ENCODE measurements at regions not wholly inside any gene's neighbourhood (a gene's known extent, or its start where the extent isn't known, plus 50 kb on each side); places are given as distances from the start of the nearest gene placed in this dataset.

- no peaks in the 10 kb centered on the region for H3K9me3 Mint-ChIP-seq
- H3K4me1 ChIP-seq (ENCODE audit: control insufficient read depth, insufficient read depth, low read length): no peaks in the 10 kb centered on the region
- WGBS, 2 experiments (ENCODE audit: insufficient coverage in 1 of 2, insufficient read length in 1 of 2): 87 to 91% methylated on average over 6 to 7 of the region's 7 CpGs
- no peaks in the 10 kb centered on the region for H3K36me3 Mint-ChIP-seq (ENCODE audit: low read depth)
- H3K27me3 ChIP-seq (ENCODE audit: control insufficient read depth, insufficient read depth, low read length, poor library complexity, severe bottlenecking): no peaks in the 10 kb centered on the region
- H3K4me3 Mint-ChIP-seq: no peak overlapping the region
- H3K27ac Mint-ChIP-seq: no peak overlapping the region
- H3K9ac ChIP-seq (ENCODE audit: extremely low read depth, low read length, poor library complexity, severe bottlenecking): no peak overlapping the region
- peaks cover 21% of the 10 kb centered on the region for H3K27me3 Mint-ChIP-seq (ENCODE audit: insufficient read depth)
- no peaks in the 10 kb centered on the region for H3K36me3 ChIP-seq (ENCODE audit: control insufficient read depth, insufficient read depth, low read length)
- H3K4me3 ChIP-seq (ENCODE audit: low read length): no peak overlapping the region
- no peak for TF ChIP-seq CTCF (conservative IDR thresholded peaks at IDR 0.05)
- no peak overlapping the region for H3K27ac ChIP-seq (ENCODE audit: low read depth, low read length)
- H3K9me3 ChIP-seq (ENCODE audit: control insufficient read depth, low read length): no peaks in the 10 kb centered on the region
- H3K4me1 Mint-ChIP-seq: no peaks in the 10 kb centered on the region
- no peak for DNase-seq
Observed at GRCh38 chr1:208324005-208324404, 79.8 kb upstream of the PLXNA2 start.

- H3K9me3 Mint-ChIP-seq: no peaks in the 10 kb centered on the region
- H3K4me3 Mint-ChIP-seq: no peak overlapping the region
- H3K27ac Mint-ChIP-seq: no peak overlapping the region
- 100% methylated on average over 1 of the region's 1 CpG for WGBS, 2 experiments (ENCODE audit: insufficient coverage in 1 of 2, insufficient read length in 1 of 2)
- H3K4me1 Mint-ChIP-seq: no peaks in the 10 kb centered on the region
- no peak for DNase-seq
- H3K27ac ChIP-seq (ENCODE audit: low read depth, low read length): no peak overlapping the region
- H3K36me3 Mint-ChIP-seq (ENCODE audit: low read depth): no peaks in the 10 kb centered on the region
- peaks cover 11% of the 10 kb centered on the region for H3K27me3 Mint-ChIP-seq (ENCODE audit: insufficient read depth)
- no peaks in the 10 kb centered on the region for H3K36me3 ChIP-seq (ENCODE audit: control insufficient read depth, insufficient read depth, low read length)
- H3K4me1 ChIP-seq (ENCODE audit: control insufficient read depth, insufficient read depth, low read length): no peaks in the 10 kb centered on the region
- no peak overlapping the region for H3K9ac ChIP-seq (ENCODE audit: extremely low read depth, low read length, poor library complexity, severe bottlenecking)
- no peaks in the 10 kb centered on the region for H3K9me3 ChIP-seq (ENCODE audit: control insufficient read depth, low read length)
- H3K4me3 ChIP-seq (ENCODE audit: low read length): no peak overlapping the region
- no peak for TF ChIP-seq CTCF (conservative IDR thresholded peaks at IDR 0.05)
- H3K27me3 ChIP-seq (ENCODE audit: control insufficient read depth, insufficient read depth, low read length, poor library complexity, severe bottlenecking): no peaks in the 10 kb centered on the region
Observed at GRCh38 chr1:208326033-208326432, 81.8 kb upstream of the PLXNA2 start.

GRCh38 chr1:208329300-208329699 lies 85.1 kb upstream of the PLXNA2 start:
- H3K27me3 Mint-ChIP-seq (ENCODE audit: insufficient read depth): peaks cover 9% of the 10 kb centered on the region
- H3K36me3 Mint-ChIP-seq (ENCODE audit: low read depth): no peaks in the 10 kb centered on the region
- no peaks in the 10 kb centered on the region for H3K27me3 ChIP-seq (ENCODE audit: control insufficient read depth, insufficient read depth, low read length, poor library complexity, severe bottlenecking)
- peaks cover 10% of the 10 kb centered on the region for H3K4me1 Mint-ChIP-seq
- DNase-seq: no peak
- H3K9me3 Mint-ChIP-seq: no peaks in the 10 kb centered on the region
- no peaks in the 10 kb centered on the region for H3K9me3 ChIP-seq (ENCODE audit: control insufficient read depth, low read length)
- WGBS, 2 experiments (ENCODE audit: insufficient coverage in 1 of 2, insufficient read length in 1 of 2): 88 to 92% methylated on average over 2 of the region's 2 CpGs
- no peak overlapping the region for H3K4me3 ChIP-seq (ENCODE audit: low read length)
- H3K9ac ChIP-seq (ENCODE audit: extremely low read depth, low read length, poor library complexity, severe bottlenecking): no peak overlapping the region
- no peak overlapping the region for H3K27ac ChIP-seq (ENCODE audit: low read depth, low read length)
- no peak overlapping the region for H3K27ac Mint-ChIP-seq
- H3K4me1 ChIP-seq (ENCODE audit: control insufficient read depth, insufficient read depth, low read length): no peaks in the 10 kb centered on the region
- no peaks in the 10 kb centered on the region for H3K36me3 ChIP-seq (ENCODE audit: control insufficient read depth, insufficient read depth, low read length)
- no peak overlapping the region for H3K4me3 Mint-ChIP-seq
- no peak for TF ChIP-seq CTCF (conservative IDR thresholded peaks at IDR 0.05)

Data from endodermal cell (in vitro differentiated cells).